22Rv1 (cell line): ENCODE measurements at regions not wholly inside any gene's neighbourhood (a gene's known extent, or its start where the extent isn't known, plus 50 kb on each side); places are given as distances from the start of the nearest gene placed in this dataset.
"Not testable (repeated sequence)": the region's sequence is repeated elsewhere in the genome, so short reads cannot be mapped to it uniquely, and the experiment has no call there.

ENCODE experiments used
- H3K27ac ChIP-seq: fragments of 450-650 bp; 2 replicates; pipeline ENCODE4 v1.5.1; 2017
- ZFX ChIP-seq: fragments of 450-650 bp; IDR thresholded peaks from 2 replicates; pipeline ENCODE4 v1.6.1; 2017; ENCODE audit warnings: antibody characterized with exemption, borderline replicate concordance
- TF ChIP-seq, protein P1 (sequence below): fragments of 450-650 bp; IDR thresholded peaks from 2 replicates; pipeline ENCODE4 v1.5.1; 2017; ENCODE audit warnings: mild to moderate bottlenecking

DNA sequence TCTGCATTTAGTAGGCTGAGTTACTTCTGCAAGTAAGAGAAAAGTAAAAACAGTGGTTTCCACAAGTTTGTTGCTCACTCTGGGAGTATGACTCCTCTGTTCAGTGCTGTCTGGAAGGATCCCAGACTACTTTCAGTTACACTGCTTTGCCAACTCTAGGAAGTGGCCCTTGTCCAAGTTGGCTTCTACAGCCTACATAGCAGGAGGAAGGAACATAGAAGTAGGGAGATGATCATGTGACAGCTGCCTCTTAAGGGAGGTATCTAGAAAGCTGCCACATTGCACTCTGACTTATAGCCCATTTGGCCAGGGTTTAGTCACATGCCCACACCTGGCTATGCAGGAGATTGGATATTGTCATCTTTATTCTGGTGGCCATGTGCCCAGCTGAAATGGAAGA lies 298.1 kb downstream of the NSUN3 start:
- H3K27ac ChIP-seq = no peak overlapping the region
- TF ChIP-seq, protein P1, sequence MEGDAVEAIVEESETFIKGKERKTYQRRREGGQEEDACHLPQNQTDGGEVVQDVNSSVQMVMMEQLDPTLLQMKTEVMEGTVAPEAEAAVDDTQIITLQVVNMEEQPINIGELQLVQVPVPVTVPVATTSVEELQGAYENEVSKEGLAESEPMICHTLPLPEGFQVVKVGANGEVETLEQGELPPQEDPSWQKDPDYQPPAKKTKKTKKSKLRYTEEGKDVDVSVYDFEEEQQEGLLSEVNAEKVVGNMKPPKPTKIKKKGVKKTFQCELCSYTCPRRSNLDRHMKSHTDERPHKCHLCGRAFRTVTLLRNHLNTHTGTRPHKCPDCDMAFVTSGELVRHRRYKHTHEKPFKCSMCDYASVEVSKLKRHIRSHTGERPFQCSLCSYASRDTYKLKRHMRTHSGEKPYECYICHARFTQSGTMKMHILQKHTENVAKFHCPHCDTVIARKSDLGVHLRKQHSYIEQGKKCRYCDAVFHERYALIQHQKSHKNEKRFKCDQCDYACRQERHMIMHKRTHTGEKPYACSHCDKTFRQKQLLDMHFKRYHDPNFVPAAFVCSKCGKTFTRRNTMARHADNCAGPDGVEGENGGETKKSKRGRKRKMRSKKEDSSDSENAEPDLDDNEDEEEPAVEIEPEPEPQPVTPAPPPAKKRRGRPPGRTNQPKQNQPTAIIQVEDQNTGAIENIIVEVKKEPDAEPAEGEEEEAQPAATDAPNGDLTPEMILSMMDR = no peak
- TF ChIP-seq ZFX = no peak

DNA sequence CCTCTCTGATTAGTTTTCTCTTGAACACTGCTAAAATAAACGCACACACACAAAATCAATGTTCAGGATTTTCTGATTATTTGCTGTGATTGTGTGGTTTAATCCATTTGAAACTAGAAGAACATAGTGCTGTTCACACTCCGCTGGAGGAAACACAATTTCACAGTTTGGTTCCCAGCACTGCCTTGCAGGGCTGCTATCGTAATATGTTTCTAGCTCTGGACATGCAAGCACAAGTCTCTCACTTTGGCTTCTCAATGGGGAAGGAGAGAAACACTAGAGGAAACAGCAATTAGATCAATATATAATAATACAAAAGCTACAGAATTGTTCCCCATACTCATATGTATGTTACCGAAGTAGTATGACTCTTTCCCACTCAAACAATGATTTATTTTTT lies 299.5 kb downstream of the NSUN3 start:
- TF ChIP-seq ZFX = no peak
- TF ChIP-seq, protein P1 = no peak
- H3K27ac ChIP-seq = no peak overlapping the region

DNA sequence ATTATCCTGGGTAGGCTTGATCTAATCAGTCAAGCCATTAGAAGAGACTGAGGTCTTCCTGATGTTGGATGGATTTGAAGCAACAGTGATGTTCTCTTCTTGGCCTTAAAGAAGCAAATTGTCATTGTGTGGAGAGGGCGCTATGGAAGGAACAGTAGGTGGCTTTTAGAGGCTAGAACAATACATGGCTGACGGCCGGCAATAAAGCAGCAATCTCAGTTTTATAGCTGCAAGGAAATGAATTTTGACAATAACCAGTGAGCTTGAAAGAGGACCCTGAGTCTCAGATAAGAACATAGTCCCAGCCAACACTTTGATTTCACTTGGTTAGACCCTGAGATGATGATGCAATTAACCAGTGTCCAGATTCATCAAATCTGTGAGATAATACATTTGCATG lies 302.1 kb downstream of the NSUN3 start:
- TF ChIP-seq, protein P1 = no peak
- no peak for TF ChIP-seq ZFX
- H3K27ac ChIP-seq = no peak overlapping the region

DNA sequence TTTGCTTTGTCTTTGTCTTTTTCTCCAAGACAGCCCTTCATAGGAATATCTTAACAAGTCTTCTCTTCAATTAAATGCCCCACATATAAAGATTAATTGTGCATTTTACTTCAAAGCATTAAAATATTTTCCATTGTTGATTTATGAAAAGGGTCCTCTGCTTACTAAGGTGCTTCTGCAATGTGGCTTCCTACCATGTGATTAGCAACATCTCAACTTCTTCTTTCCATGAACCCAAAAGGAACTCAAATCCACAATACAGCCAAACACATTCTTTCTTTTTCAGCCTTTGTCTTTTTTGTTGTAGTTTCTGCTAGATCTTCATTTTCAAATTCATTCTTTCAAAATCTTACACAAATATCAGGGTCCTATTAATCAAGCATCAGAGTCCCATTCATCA lies 309.2 kb downstream of the NSUN3 start:
- TF ChIP-seq, protein P1 = no peak
- TF ChIP-seq ZFX = no peak

DNA sequence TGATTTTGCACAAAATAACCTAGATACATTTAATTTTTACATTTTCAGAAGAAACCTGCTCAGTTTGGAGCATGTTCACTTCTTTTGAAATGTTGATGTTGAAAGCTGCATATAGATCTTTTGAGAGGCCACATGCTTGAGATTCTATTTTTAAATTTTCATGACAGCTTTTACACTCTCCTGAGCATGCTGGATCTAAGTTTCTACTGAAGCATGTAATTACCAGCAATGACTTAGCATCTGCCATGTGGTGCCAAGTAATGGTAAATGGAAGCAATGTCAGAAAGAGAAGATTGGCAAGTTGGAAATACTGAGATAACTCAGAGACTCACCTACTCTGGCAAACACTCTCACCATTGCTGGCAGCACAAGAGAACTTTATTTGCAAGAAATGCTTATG lies 310.6 kb downstream of the NSUN3 start:
- no peak overlapping the region for H3K27ac ChIP-seq
- TF ChIP-seq, protein P1 = no peak
- no peak for TF ChIP-seq ZFX

More for the DNA sequence above, 309.2 kb downstream of the NSUN3 start:
- H3K27ac ChIP-seq = no peak overlapping the region

DNA sequence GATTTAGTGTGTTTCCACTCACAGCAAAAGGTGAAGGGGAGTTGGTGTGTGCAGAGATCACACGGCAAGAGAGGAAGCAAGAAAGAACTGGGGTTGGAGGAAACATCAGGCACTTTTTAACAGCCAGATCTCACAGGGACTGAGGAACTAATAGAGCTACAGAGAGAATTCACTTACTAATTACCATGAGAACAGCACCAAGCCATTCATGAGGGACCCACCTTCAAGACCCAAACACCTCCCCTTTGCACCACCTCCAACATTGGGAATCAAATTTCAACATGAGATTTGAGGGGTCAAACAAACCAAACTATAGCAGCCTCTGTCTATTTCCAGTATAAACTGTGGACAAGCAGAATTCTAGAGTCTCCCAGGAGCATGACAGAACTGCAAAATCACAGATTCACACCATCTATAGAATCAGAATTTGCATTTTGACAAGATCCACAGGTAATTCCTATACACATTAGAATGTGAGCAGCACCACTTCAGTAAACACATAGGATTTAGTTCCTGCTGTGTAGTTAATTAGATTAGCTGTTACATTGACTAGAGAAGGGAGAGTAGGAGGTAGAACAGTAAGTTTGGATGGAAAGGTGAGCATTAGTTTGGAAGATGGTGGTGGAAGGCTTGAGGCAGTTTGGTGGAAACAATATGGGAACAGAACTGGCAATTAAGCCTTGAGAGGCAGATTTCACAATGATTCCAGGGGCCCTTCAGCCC lies 311.7 kb downstream of the NSUN3 start:
- no peak overlapping the region for H3K27ac ChIP-seq
- TF ChIP-seq, protein P1 = no peak
- no peak for TF ChIP-seq ZFX

DNA sequence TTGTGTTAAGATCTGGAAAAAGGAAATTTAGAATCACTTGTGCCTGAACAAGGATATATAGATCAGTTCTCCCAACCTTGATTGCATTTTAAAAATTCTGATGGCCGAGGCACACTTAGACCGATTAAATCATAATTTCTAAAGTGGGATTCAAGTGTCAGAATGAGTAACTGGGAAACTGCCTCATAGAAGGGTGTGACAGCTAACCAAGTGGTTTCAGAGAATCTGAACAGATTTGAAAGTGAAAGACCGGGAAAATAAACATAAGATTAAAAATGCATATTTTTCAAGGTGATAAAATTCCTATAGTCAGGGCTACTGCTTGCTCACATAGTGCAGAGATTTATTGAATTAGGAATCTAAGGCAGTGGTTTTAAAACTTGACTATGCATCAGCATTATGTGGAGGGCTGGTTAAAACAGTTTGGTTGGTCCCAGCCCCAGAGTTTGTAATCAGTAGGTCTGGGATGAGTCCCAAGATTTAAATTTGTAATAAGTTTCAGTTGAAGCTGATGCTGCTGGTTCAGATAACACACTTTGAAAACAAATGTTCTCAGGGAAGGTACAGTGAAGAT lies 314.3 kb downstream of the NSUN3 start:
- H3K27ac ChIP-seq = not testable (repeated sequence)

DNA sequence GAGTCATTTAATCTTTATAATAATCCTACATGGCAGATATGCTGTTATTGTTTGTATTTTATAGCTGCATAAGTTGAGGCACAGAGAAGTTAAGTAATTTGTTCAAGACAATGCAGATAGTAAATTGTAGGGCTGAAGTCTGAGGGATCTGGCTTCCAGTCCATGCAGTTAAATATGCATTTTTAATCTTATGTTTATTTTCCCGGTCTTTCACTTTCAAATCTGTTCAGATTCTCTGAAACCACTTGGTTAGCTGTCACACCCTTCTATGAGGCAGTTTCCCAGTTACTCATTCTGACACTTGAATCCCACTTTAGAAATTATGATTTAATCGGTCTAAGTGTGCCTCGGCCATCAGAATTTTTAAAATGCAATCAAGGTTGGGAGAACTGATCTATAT lies 315.0 kb downstream of the NSUN3 start:
- H3K27ac ChIP-seq = not testable (repeated sequence)
